Skeletal muscle satellite cell (primary cell): ENCODE measurements at regions not wholly inside any gene's neighbourhood (a gene's known extent, or its start where the extent isn't known, plus 50 kb on each side); places are given as distances from the start of the nearest gene placed in this dataset.
A peak's percentile ranks its signal among the peaks of the same experiment; 100 is the strongest.

ENCODE experiments used
- H3K27me3 ChIP-seq: 2 replicates; pipeline ENCODE4 v1.7.0; 2013; ENCODE audit warnings: low read length; ENCODE audit not compliant: control insufficient read depth, insufficient read depth
- H3K36me3 ChIP-seq: 2 replicates; pipeline ENCODE4 v1.7.0; 2013; ENCODE audit warnings: mild to moderate bottlenecking, control low read depth, low read length; ENCODE audit not compliant: insufficient read depth
- H3K4me1 ChIP-seq: 2 replicates; pipeline ENCODE4 v1.7.0; 2013; ENCODE audit warnings: low read length; ENCODE audit not compliant: control insufficient read depth, insufficient read depth
- H3K4me2 ChIP-seq: 2 replicates; pipeline ENCODE4 v1.7.0; 2013; ENCODE audit warnings: mild to moderate bottlenecking, low read length
- H3K4me3 ChIP-seq: 2 replicates; pipeline ENCODE4 v1.7.0; 2013; ENCODE audit warnings: low read length
- H3K9ac ChIP-seq: 2 replicates; pipeline ENCODE4 v1.7.0; 2013; ENCODE audit warnings: mild to moderate bottlenecking, low read depth, low read length, moderate library complexity
- H3K9me3 ChIP-seq: replicated peaks from 2 replicates; pipeline ENCODE4 v1.7.0; 2013; ENCODE audit warnings: mild to moderate bottlenecking, control low read depth, low read length

DNA sequence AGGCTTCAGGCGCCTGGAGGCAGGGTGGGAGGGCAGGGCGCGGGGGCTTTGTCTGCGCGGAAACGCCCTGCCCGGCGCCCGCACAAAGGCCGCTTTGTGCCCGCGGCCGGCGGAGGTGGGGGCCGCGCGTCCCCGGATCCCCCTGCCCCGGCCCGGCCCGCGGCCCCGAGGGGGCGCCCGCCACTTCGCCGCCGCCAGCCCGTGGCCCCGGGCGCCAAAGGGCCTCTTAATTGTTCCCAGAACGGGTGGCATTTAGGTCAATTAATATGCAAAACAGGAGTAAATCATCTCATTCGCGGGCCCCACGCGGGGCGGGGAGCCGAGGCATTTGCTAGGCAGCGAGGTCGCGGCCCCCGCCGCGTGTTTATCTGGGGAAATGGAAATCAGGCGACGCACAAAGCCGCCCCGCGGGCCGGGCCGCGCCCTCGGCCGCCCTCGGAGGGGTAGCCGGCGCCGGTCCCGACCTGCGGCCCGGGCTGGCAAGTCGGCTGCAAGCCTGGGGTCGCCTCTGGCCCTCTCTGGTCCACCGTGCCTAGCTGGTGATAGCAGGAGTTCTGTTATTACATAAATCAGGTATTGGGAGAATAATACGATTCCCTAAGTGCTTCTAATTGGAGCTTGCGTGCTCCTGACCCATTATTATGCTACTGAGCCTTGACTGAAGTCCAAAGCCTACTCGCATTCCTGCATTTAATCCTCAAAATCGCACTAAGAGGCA lies 148.2 kb upstream of the GLI2 start:
- Histone ChIP-seq H3K9me3 (peaks cover 11% of the 10 kb centered on the region), H3K4me1 (peaks cover 29% of the 10 kb centered on the region), H3K4me3 (no peak overlapping the region), H3K36me3 (no peaks in the 10 kb centered on the region), H3K27me3 (no peaks in the 10 kb centered on the region), H3K4me2 (no peak overlapping the region), H3K9ac (no peak overlapping the region)

DNA sequence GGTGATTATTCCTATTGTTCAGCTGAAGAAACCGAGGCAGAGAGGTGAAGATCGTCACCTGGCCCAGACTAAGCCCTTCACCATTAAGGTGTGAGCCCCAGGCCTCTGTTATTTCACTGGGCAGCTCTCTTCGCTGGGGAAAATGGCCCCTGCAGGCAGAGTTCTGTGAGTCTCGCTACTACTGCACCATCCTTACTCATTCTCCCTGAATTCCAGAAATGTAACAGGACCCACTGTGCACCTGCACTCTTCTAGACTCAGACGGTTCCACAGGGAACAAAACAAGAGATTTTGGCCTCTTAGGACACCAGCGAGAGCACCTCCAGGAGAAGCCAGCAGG lies 147.7 kb upstream of the GLI2 start:
- Histone ChIP-seq H3K4me3 (no peak overlapping the region), H3K36me3 (no peaks in the 10 kb centered on the region), H3K27me3 (no peaks in the 10 kb centered on the region), H3K9me3 (peaks cover 9% of the 10 kb centered on the region), H3K4me1 (peaks cover 29% of the 10 kb centered on the region), H3K4me2 (no peak overlapping the region), H3K9ac (no peak overlapping the region)

DNA sequence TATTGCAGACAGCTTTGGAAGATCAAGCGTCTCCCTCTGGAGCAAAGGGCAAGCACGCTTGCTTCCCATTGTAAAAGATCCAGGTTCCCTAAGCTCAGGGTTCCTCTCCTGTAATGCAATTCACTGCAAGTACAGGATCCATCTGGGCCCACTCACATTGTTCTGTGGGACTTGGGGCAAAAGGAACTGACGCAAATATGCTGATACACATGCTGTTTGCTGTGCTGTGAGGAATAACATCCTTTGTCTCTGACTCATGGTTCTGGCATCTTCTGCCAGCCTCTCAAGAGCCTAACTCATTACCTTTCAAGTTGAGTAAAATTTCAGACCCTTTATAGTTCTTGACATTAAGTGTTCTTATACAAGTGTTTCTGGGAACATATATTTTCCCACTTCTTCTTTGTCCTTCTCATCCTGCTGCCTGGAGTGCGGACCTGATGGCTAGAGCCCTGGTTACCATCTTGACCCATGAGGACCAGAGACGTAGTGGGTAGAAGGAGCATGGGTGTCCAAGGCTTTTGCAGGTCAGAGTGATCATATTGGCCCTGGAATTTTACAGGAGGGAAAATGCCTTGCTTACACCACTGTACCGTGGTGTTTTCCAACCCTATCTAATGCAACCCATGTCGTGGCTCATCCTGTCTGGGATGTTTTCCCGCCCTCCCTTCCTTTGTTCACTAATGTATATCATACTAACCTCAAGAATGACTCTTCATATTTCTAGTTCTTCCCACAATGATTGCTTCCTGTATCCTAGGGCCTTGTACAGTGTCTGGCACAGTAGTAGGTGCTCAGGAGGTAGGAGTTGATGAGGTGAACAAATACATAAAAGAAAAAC lies 145.7 kb upstream of the GLI2 start:
- Histone ChIP-seq H3K4me3 (peak overlapping the region; percentile 14), H3K36me3 (no peaks in the 10 kb centered on the region), H3K9me3 (peaks cover 7% of the 10 kb centered on the region), H3K4me1 (peaks cover 29% of the 10 kb centered on the region), H3K9ac (peak overlapping the region; percentile 51), H3K4me2 (peak overlapping the region; percentile 13), H3K27me3 (no peaks in the 10 kb centered on the region)

DNA sequence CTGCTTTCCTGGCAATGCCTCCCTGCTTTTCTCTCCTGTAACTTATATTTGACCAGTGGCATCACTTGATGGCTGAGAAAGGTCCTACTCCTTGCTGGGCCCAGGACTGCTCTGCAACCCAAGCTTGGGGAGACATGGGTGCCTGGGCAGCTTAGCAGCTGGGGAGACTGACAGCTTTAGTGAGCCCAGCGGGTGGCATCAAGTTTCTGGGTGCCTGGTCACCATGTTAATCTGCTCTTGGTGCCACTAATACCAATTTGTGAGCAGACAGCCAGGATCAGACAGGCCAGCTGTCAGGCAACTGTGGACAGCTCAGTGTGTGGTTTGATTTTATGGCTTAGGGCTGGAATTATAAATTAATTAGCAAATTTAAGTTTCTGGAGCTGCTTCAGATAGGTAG lies 144.8 kb upstream of the GLI2 start:
- Histone ChIP-seq H3K4me2 (no peak overlapping the region), H3K27me3 (no peaks in the 10 kb centered on the region), H3K9me3 (no peaks in the 10 kb centered on the region), H3K9ac (no peak overlapping the region), H3K36me3 (no peaks in the 10 kb centered on the region), H3K4me1 (peaks cover 33% of the 10 kb centered on the region), H3K4me3 (no peak overlapping the region)

DNA sequence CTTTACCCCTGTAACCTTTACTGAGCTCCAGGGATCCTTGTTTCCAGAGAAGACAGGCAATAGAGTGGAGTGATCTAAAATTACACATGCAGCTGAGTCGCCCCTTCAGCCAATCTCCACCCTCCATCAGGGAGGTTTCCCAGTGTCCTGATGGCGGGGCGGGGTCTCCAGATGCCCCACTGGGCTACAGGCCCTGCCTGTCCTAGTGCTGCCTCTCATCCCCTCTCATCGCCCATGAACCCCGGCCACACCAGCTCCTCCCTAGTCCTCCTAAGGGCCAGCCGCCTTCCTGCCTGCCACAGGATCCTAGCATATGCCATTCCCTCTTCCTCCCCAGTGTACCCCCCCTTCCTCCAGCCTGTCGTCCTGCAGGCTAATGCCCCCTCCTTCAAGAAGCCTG lies 144.1 kb upstream of the GLI2 start:
- H3K4me2 ChIP-seq, result no peak overlapping the region
- no peaks in the 10 kb centered on the region for H3K27me3 ChIP-seq
- no peaks in the 10 kb centered on the region for H3K36me3 ChIP-seq
- no peak overlapping the region for H3K9ac ChIP-seq
- peaks cover 40% of the 10 kb centered on the region for H3K4me1 ChIP-seq
- no peaks in the 10 kb centered on the region for H3K9me3 ChIP-seq
- H3K4me3 ChIP-seq, result no peak overlapping the region

DNA sequence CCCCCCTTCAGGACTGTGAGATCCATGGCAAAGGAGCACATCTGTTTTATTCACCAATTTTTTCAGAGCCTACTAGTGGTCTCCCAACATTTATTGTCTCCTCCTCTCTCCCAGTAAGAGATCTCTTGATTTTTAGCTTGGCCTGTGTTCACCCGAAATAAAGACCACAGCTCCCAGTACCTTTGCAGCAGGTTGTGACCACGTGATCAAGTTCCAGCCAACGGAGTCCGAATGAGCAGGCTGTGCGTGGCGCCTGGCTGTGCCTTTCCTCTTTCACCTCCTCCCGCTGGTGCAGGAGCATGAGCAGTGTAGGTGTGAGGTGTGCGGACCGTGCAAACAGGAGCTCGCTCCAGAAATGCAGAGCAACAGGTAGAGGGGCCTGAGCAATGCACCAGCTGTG lies 143.6 kb upstream of the GLI2 start:
- H3K27me3 ChIP-seq, result no peaks in the 10 kb centered on the region
- peaks cover 46% of the 10 kb centered on the region for H3K4me1 ChIP-seq
- no peaks in the 10 kb centered on the region for H3K9me3 ChIP-seq
- no peak overlapping the region for H3K4me2 ChIP-seq
- no peak overlapping the region for H3K9ac ChIP-seq
- H3K4me3 ChIP-seq, result no peak overlapping the region
- no peaks in the 10 kb centered on the region for H3K36me3 ChIP-seq

DNA sequence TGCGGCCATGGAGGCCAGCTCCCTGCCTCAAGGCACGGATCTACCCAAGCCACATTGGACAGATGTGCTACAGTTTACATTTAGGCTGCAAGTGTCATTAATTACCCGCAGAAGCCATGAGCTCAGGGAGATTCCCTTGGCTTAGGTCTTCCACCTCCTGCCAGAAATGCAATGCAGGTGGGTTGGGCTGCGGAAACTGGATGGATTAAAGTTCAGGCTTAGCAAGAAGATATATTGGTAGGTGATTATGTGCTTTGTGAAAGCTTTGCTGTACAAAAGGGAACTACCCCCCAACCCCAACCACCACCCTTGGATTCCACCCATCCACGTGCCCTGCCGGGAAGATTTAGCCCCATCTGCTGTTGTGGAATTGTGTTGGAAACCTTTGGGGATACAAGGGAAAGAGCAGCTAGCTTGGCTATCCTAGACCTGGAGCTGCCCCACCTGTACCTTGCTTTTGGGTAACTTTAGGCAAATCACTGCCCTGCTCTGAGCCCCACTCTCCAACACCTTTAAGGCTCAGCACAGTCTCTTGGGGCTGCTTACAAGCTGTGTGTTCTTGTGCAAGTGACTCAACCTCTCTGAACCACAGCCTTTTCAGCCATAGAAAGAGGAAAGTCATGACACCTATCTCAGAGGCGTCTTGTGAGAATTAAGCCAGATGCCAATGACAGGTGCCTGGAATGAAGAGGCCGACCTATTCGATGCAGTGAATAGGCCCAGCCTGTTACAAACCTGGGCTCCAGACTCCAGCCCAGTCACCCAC lies 141.6 kb upstream of the GLI2 start:
- H3K27me3 ChIP-seq, result no peaks in the 10 kb centered on the region
- H3K9me3 ChIP-seq, result no peaks in the 10 kb centered on the region
- no peak overlapping the region for H3K4me2 ChIP-seq
- no peak overlapping the region for H3K4me3 ChIP-seq
- peaks cover 56% of the 10 kb centered on the region for H3K4me1 ChIP-seq
- no peak overlapping the region for H3K9ac ChIP-seq
- no peaks in the 10 kb centered on the region for H3K36me3 ChIP-seq

DNA sequence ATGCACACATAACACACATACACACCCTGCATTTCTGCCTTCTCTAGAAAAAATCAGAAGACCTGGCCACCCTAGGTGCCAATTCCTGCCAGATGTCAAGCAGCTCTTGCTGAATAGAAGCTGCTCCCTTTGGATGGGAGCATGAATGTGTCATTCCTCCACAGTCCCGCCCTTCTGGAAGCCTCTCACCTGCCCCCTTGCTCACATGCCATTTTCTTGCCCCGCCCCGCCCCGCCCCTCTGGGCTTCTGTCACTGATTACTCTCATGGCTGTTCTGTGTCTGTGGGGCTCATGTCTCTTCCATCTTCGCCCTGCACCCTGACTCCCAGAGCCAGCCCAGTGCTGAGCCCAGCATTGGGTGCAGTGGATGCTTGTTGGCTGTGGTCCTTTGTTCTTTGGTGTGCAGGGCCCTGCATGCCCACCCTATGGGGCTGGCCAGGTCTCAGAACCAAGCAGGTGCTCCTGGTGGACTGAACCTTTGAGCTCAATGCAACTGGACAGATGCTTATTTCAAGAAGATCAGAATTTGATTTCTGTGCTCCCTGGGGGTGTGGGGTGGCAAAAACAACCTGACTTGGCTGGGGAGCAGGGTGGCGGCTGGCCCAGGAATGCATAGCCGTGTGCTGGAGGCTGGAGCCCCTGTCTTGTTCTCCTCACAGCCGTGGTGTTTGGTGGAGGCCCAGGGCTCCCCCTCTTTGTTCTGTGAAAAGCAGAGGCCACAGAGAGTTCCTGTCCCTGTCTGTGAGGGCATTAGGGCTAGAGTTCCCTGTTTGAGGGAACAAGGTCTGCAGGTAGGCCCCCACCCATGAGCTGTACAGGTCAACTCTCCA lies 140.6 kb upstream of the GLI2 start:
- Histone ChIP-seq H3K9ac (no peak overlapping the region), H3K36me3 (no peaks in the 10 kb centered on the region), H3K4me2 (no peak overlapping the region), H3K9me3 (no peaks in the 10 kb centered on the region), H3K27me3 (no peaks in the 10 kb centered on the region), H3K4me3 (no peak overlapping the region), H3K4me1 (peaks cover 50% of the 10 kb centered on the region)

DNA sequence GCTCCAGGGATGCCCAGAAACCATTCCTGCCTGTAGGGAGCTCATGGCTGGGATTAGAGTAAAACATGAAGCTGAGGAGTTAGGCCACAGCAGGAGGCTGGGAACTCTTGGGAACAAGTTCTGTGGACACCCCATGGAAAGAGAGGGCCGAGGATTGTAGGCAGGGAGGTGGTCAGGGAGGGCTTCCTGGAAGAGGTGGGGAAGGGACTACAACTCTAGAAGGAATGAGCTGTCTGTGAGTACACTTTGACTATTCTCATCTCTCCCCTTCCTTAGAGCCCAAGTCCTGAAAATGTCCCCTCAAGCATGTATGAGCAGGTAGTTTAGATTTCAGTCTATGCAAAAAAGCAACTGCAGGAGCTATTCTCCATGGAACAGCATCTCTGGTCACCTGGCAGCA lies 139.9 kb upstream of the GLI2 start:
- no peaks in the 10 kb centered on the region for H3K9me3 ChIP-seq
- H3K4me2 ChIP-seq, result no peak overlapping the region
- H3K36me3 ChIP-seq, result no peaks in the 10 kb centered on the region
- no peak overlapping the region for H3K4me3 ChIP-seq
- H3K4me1 ChIP-seq, result peaks cover 43% of the 10 kb centered on the region
- no peak overlapping the region for H3K9ac ChIP-seq
- no peaks in the 10 kb centered on the region for H3K27me3 ChIP-seq

DNA sequence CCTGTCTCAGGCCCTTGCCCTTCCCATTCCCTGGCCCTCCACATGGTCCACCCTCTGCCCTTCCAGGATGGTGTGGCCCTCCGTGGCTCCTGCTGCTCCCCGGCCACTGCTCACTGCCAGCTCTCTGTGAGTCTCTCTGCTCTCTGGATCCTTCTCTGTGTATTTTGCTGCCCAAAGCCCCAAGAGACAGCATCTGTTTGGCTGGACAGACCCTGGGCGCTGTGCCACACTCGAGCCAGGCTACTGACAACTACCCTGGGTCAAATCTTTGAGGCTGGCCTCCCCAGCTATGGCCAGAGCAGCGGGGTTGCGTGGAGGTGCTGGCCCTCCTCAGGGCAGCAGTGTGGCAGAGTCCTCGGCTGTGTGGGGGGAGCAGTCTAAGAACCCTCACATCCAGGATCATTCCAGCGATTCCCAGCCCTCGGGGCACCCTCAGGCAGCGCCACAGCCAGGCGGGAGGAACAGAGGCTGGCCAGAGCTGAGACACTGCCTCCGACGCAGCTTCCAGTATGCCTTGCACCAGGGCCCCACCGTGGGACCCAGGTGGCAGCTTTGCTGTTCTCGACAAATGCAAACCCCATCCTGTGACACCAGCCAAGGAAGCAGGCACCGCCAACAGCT lies 139.4 kb upstream of the GLI2 start:
- Histone ChIP-seq H3K4me3 (no peak overlapping the region), H3K9me3 (no peaks in the 10 kb centered on the region), H3K27me3 (no peaks in the 10 kb centered on the region), H3K36me3 (no peaks in the 10 kb centered on the region), H3K9ac (peak overlapping the region; percentile 50), H3K4me2 (peak overlapping the region; percentile 26), H3K4me1 (peaks cover 39% of the 10 kb centered on the region)
